H1 (cell line): ENCODE measurements at regions not wholly inside any gene's neighbourhood (a gene's known extent, or its start where the extent isn't known, plus 50 kb on each side); places are given as distances from the start of the nearest gene placed in this dataset.

ENCODE experiments used
- CBX8 ChIP-seq: fragments of 300-800, 300-1000 bp; sonication (generic); IDR thresholded peaks from 2 replicates; pipeline ENCODE4 v1.7.1; 2016; ENCODE audit warnings: low read depth, low read length, borderline replicate concordance
- RBBP5 ChIP-seq: IDR thresholded peaks from 2 replicates; pipeline ENCODE4 v1.7.1; 2012; ENCODE audit warnings: low read depth, mild to moderate bottlenecking, inconsistent platforms, low read length, moderate library complexity, borderline replicate concordance
- TF ChIP-seq, protein P1 (sequence below): fragments of 300-600 bp; sonication (generic); IDR thresholded peaks from 2 replicates; pipeline ENCODE4 v1.7.1; 2012; ENCODE audit warnings: low read length, moderate library complexity, mild to moderate bottlenecking, inconsistent platforms; ENCODE audit not compliant: insufficient replicate concordance

GRCh38 chr6:834190-834589 is 141.3 kb upstream of the EXOC2 start (continued):
- TF ChIP-seq CBX8 = no peak
- TF ChIP-seq, protein P1, sequence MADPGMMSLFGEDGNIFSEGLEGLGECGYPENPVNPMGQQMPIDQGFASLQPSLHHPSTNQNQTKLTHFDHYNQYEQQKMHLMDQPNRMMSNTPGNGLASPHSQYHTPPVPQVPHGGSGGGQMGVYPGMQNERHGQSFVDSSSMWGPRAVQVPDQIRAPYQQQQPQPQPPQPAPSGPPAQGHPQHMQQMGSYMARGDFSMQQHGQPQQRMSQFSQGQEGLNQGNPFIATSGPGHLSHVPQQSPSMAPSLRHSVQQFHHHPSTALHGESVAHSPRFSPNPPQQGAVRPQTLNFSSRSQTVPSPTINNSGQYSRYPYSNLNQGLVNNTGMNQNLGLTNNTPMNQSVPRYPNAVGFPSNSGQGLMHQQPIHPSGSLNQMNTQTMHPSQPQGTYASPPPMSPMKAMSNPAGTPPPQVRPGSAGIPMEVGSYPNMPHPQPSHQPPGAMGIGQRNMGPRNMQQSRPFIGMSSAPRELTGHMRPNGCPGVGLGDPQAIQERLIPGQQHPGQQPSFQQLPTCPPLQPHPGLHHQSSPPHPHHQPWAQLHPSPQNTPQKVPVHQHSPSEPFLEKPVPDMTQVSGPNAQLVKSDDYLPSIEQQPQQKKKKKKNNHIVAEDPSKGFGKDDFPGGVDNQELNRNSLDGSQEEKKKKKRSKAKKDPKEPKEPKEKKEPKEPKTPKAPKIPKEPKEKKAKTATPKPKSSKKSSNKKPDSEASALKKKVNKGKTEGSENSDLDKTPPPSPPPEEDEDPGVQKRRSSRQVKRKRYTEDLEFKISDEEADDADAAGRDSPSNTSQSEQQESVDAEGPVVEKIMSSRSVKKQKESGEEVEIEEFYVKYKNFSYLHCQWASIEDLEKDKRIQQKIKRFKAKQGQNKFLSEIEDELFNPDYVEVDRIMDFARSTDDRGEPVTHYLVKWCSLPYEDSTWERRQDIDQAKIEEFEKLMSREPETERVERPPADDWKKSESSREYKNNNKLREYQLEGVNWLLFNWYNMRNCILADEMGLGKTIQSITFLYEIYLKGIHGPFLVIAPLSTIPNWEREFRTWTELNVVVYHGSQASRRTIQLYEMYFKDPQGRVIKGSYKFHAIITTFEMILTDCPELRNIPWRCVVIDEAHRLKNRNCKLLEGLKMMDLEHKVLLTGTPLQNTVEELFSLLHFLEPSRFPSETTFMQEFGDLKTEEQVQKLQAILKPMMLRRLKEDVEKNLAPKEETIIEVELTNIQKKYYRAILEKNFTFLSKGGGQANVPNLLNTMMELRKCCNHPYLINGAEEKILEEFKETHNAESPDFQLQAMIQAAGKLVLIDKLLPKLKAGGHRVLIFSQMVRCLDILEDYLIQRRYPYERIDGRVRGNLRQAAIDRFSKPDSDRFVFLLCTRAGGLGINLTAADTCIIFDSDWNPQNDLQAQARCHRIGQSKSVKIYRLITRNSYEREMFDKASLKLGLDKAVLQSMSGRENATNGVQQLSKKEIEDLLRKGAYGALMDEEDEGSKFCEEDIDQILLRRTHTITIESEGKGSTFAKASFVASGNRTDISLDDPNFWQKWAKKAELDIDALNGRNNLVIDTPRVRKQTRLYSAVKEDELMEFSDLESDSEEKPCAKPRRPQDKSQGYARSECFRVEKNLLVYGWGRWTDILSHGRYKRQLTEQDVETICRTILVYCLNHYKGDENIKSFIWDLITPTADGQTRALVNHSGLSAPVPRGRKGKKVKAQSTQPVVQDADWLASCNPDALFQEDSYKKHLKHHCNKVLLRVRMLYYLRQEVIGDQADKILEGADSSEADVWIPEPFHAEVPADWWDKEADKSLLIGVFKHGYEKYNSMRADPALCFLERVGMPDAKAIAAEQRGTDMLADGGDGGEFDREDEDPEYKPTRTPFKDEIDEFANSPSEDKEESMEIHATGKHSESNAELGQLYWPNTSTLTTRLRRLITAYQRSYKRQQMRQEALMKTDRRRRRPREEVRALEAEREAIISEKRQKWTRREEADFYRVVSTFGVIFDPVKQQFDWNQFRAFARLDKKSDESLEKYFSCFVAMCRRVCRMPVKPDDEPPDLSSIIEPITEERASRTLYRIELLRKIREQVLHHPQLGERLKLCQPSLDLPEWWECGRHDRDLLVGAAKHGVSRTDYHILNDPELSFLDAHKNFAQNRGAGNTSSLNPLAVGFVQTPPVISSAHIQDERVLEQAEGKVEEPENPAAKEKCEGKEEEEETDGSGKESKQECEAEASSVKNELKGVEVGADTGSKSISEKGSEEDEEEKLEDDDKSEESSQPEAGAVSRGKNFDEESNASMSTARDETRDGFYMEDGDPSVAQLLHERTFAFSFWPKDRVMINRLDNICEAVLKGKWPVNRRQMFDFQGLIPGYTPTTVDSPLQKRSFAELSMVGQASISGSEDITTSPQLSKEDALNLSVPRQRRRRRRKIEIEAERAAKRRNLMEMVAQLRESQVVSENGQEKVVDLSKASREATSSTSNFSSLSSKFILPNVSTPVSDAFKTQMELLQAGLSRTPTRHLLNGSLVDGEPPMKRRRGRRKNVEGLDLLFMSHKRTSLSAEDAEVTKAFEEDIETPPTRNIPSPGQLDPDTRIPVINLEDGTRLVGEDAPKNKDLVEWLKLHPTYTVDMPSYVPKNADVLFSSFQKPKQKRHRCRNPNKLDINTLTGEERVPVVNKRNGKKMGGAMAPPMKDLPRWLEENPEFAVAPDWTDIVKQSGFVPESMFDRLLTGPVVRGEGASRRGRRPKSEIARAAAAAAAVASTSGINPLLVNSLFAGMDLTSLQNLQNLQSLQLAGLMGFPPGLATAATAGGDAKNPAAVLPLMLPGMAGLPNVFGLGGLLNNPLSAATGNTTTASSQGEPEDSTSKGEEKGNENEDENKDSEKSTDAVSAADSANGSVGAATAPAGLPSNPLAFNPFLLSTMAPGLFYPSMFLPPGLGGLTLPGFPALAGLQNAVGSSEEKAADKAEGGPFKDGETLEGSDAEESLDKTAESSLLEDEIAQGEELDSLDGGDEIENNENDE = no peak
- no peak for TF ChIP-seq RBBP5
